LNCAP (cell line): ENCODE measurements at regions not wholly inside any gene's neighbourhood (a gene's known extent, or its start where the extent isn't known, plus 50 kb on each side); places are given as distances from the start of the nearest gene placed in this dataset.

Experiments
- CTCF ChIP-seq: fragments of 450-650 bp; IDR thresholded peaks from 2 replicates; pipeline ENCODE4 v1.5.1; 2017; ENCODE audit warnings: mild to moderate bottlenecking

- no peak for TF ChIP-seq CTCF
Observed at GRCh38 chr12:45646851-45647581, 82.5 kb upstream of the ARID2 start.

DNA sequence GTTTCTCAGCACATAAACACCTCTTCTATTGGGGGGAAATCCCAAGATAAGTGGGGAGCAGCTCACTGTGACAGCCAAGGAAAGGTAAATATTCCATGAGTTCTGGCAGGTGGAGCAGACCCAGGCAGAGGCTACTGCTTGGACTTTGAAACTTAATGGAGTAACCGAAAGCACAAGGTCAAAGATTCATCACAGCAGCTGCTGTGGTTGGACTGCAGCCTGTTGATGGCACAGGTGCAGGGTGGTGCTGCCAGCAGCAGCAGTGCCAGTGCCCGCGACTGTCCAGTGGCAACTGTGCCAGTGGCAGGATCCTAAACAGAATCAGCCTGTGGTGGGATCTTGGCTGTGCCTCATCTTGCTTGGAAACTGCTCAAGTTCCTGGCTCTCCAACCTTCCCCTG lies 81.4 kb upstream of the ARID2 start:
- TF ChIP-seq CTCF: no peak

DNA sequence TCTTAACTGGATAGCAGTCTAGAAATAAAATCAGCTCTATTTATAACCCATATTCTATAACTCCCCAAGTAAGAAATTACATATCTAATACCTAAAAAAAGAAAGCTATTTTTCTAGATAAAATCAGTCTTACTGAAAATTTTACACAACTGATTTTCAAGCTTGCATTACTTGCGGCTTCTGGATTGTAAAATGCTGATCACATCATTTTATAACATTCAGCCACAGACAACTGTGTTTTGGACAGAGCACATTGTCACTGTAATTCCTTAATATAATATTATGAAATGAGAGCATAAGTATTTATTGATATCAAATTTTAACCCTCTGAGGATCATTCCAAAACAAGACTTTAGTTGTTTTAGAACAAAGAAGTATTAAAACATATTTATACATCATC lies 78.5 kb upstream of the ARID2 start:
- TF ChIP-seq CTCF: no peak

DNA sequence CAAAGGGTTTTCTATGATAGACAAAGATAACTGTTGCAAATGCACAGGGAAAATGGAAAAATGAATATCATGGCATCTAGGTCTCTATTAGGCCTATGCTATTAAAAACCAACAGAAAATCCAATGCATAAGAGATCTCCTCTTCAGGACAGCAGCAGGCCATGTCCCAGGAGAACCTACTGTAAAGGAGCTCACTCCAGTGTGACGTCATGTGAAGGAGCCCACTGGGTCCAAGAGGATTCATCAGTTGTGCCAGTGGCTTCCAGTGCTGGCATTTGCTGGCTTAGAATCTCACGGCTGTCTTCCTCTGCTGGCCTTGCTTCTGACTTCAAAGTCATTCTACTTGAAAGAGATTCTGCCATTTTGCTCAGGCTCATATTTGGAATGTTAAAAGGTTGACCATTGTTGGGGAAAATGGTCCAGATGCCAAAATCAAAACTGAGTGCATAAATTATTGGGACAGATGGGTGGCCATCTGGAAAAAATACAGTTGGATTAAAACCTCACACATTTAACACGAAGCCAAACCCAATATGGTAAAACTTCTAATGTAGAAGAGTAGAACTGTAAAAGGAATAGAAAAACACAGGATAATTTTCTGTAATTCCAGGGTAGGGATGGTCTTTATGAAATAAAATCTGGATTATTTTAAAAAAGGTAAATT lies 75.4 kb upstream of the ARID2 start:
- no peak for TF ChIP-seq CTCF

DNA sequence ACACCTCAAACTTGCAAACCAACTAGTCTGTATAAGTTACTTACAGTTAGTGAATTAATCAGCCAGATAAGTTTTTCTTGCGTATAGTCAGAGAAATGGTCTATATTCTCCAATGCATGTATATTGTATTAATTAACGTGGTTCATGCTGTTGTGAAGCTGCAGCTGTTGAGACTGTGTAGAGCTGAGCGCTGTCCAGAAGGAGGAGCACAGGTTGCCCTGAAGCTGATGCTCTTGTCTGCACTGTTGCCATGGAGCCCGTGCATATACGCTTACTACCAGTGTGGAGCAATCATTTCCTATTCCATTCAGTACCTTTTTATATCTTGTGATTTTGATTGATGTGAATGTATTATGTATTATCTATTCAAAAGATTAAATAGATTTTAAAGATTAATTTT lies 74.3 kb upstream of the ARID2 start:
- peak; percentile 35; the same call in 1 of the 2 replicates for TF ChIP-seq CTCF

DNA sequence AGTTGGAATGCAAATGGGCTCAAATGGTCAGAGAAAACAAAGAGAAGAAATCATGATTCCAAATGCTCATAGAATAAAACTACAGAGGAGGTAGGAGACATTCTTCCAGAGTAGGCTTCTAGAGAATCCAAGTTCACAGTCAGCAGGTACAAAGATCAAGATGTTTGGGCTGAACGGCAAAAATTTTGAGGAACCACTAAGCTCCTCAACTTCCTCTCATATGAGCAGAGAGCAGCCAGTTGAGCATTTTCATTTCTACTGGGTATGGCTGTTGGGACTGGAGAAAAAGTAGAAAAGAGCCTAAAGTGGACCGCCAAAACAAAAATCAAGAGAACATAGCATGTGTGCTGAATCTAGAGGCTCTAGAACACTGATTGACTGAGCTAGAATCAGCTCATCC lies 73.8 kb upstream of the ARID2 start:
- no peak for TF ChIP-seq CTCF

DNA sequence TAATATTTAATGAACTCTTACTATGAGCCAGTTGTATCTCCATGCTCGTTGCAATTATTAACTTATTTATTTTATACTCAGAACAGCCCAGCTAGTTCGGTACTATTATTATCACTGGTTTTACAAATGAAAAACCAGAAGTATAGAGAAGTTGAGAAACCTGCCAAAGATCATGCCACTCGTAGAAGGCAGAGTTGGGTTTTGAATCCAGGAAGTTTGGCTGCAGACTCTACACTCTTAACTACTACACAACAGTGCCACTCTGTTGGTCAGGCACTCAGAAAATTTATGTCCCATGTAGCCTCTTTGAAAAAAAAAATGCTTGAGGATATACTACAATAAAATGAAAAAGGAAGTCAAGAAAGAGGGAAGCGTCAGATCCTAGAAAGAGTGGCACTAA lies 71.5 kb upstream of the ARID2 start:
- TF ChIP-seq CTCF: no peak
